ENCODE measurements at regions not wholly inside any gene's neighbourhood (a gene's known extent, or its start where the extent isn't known, plus 50 kb on each side); places are given as distances from the start of the nearest gene placed in this dataset.
A peak's percentile ranks its signal among the peaks of the same experiment; 100 is the strongest.

- H3K4me3 ChIP-seq (ENCODE audit: low read length), result peak overlapping the region; percentile 66
- H3K36me3 ChIP-seq (ENCODE audit: low read depth, low read length), result no peaks in the 10 kb centered on the region
- no peaks in the 10 kb centered on the region for H4K20me1 ChIP-seq (ENCODE audit: low read length)
- DNase-seq (peak; percentile 60), ATAC-seq (peak; percentile 95)
- H3K27me3 ChIP-seq (ENCODE audit: low read length), result no peaks in the 10 kb centered on the region
- no peaks in the 10 kb centered on the region for H3F3A ChIP-seq (ENCODE audit: low read length, unreplicated experiment)
- peak overlapping the region; percentile 19; the same call in 1 of the 2 replicates for H3K9ac ChIP-seq (ENCODE audit: low read length)
- no TSS peak for BruUV-seq (replicated peaks)
- H3K79me2 ChIP-seq (ENCODE audit: low read length), result no peaks in the 10 kb centered on the region
- intact Hi-C loops (cut with micrococcal nuclease), result loop anchor here (1.0 to 5.0 kb wide), 2 partner anchors 137 to 151 kb away; no protein-coding TSS in a partner anchor
- POLR2A ChIA-PET (ENCODE audit: unreplicated experiment), result interaction anchor here (0.6 kb wide), 1 partner anchor 32 kb away, joined by 4 read pairs; no protein-coding TSS in a partner anchor
- H3K4me2 ChIP-seq (ENCODE audit: low read length), result peak overlapping the region; percentile 90
- H3K9me3 ChIP-seq (ENCODE audit: low read length), result no peaks in the 10 kb centered on the region
- no peaks in the 10 kb centered on the region for H3K9me2 ChIP-seq (replicated peaks; ENCODE audit: low read length)
- H3K4me1 ChIP-seq (ENCODE audit: insufficient read depth, low read length), result peaks cover 11% of the 10 kb centered on the region; the same call in 1 of the 2 replicates
- peak overlapping the region; percentile 92 for H2AFZ ChIP-seq (ENCODE audit: low read length)
- CTCF ChIA-PET, result interaction anchor here (0.5 to 1.0 kb wide), 3 partner anchors 12 to 779 kb away, joined by 3 to 4 read pairs (median 3); no protein-coding TSS in a partner anchor
- H3K27ac ChIP-seq (ENCODE audit: low read length), result peak overlapping the region; percentile 39; the same call in 1 of the 2 replicates
- TF ChIP-seq EZH2 (IDR thresholded peaks at IDR 0.05; ENCODE audit: low read length, unreplicated experiment), result no peak
These were observed 52.9 kb upstream of the VCAN start for GRCh38 chr5:83418356-83419321.
